ENCODE measurements at regions not wholly inside any gene's neighbourhood (a gene's known extent, or its start where the extent isn't known, plus 50 kb on each side); places are given as distances from the start of the nearest gene placed in this dataset.

DNA sequence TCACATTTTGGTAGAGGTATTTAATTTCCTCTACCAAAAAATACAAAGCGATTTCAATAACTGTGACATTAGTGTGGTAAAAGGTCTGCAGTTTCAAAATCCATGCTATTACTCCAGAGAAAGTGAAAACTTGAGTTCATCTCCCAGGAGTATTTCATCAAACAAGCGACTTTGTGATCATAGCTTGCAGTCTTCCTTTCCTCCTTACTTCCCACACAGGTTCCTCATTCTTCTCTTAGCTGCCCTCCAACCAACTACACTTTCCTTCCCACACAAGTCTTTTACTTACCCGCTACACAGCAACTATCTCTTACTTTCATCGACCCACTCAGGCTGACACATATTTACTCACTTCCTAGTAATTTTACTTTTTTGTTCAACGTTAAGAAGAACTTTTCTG is 413.4 kb upstream of the USP15 start:
- no peak overlapping the region for H3K4ac ChIP-seq (ENCODE audit: low read depth, low read length)
- no peaks in the 10 kb centered on the region for H3K79me1 ChIP-seq (ENCODE audit: low read length)
- no peak overlapping the region for H2BK5ac ChIP-seq (ENCODE audit: low read depth, low read length, poor library complexity)
- H3K4me2 ChIP-seq (ENCODE audit: low read length) = no peak overlapping the region
- no peak overlapping the region for H3K23ac ChIP-seq (ENCODE audit: low read length)
- no peaks in the 10 kb centered on the region for H3K79me2 ChIP-seq (ENCODE audit: control insufficient read depth, insufficient read depth, low read length, poor library complexity)
- no peak overlapping the region for H3K27ac ChIP-seq (ENCODE audit: low read depth, low read length)
- H3K9ac ChIP-seq (ENCODE audit: low read length) = no peak overlapping the region
- H3K27me3 ChIP-seq (ENCODE audit: insufficient read depth, low read length) = no peaks in the 10 kb centered on the region
- WGBS (ENCODE audit: extremely low coverage, insufficient coverage, insufficient read length) = 100% methylated on average over 2 of the region's 5 CpGs
- no peak overlapping the region for H4K91ac ChIP-seq (ENCODE audit: low read depth, low read length)
- H4K12ac ChIP-seq (ENCODE audit: low read depth, low read length) = no peak overlapping the region
- no peak for DNase-seq
- H3K9me3 ChIP-seq (ENCODE audit: insufficient read depth, low read depth, low read length) = no peaks in the 10 kb centered on the region
- H3K4me1 ChIP-seq (ENCODE audit: control insufficient read depth in 1 of 2, insufficient read depth in 2 of 2, low read length in 2 of 2) = no peaks in the 10 kb centered on the region
- no peak overlapping the region for H3K14ac ChIP-seq (ENCODE audit: low read length)
- no peak overlapping the region for H2BK12ac ChIP-seq (ENCODE audit: low read length)
- no peak overlapping the region for H2AFZ ChIP-seq (ENCODE audit: insufficient read depth, low read length, poor library complexity)
- H2BK120ac ChIP-seq (ENCODE audit: insufficient read depth, low read length, poor library complexity) = no peak overlapping the region
- H3K4me3 ChIP-seq (ENCODE audit: low read depth, low read length) = no peak overlapping the region
- H3K36me3 ChIP-seq (ENCODE audit: control insufficient read depth in 1 of 2, insufficient read depth in 2 of 2, low read length in 2 of 2) = no peaks in the 10 kb centered on the region
- H3K18ac ChIP-seq (ENCODE audit: low read length) = no peak overlapping the region
- no peak overlapping the region for H4K8ac ChIP-seq (ENCODE audit: low read depth, low read length)
- no peak overlapping the region for H2AK5ac ChIP-seq (ENCODE audit: low read length)

DNA sequence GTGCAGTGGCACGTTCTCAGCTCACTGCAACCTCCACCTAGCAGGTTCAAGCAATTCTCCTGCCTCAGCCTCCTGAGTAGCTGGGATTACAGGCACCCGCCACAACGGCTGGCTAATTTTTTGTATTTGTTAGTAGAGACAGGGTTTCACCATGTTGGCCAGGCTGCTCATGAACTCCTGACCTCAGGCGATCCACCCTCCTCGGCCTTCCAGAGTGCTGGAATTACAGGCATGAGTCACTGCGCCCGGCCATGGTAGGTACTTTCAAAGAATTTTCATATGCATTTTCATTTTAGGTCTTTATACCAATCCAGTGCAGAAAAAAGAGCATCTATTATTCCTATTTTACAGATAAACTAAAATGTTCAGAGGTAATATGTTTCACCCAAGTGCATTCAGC is 411.3 kb upstream of the USP15 start:
- Histone ChIP-seq H2BK12ac (ENCODE audit: low read length) (no peak overlapping the region), H3K79me2 (ENCODE audit: control insufficient read depth, insufficient read depth, low read length, poor library complexity) (no peaks in the 10 kb centered on the region), H3K9me3 (ENCODE audit: insufficient read depth, low read depth, low read length) (no peaks in the 10 kb centered on the region), H2BK120ac (ENCODE audit: insufficient read depth, low read length, poor library complexity) (no peak overlapping the region), H3K4me2 (ENCODE audit: low read length) (no peak overlapping the region), H3K23ac (ENCODE audit: low read length) (no peak overlapping the region), H2AK5ac (ENCODE audit: low read length) (no peak overlapping the region), H3K27ac (ENCODE audit: low read depth, low read length) (no peak overlapping the region), H3K18ac (ENCODE audit: low read length) (no peak overlapping the region), H3K4me1 (ENCODE audit: control insufficient read depth in 1 of 2, insufficient read depth in 2 of 2, low read length in 2 of 2) (no peaks in the 10 kb centered on the region), H3K27me3 (ENCODE audit: insufficient read depth, low read length) (no peaks in the 10 kb centered on the region), H2AFZ (ENCODE audit: insufficient read depth, low read length, poor library complexity) (no peak overlapping the region), H3K14ac (ENCODE audit: low read length) (no peak overlapping the region), H4K12ac (ENCODE audit: low read depth, low read length) (no peak overlapping the region), H4K91ac (ENCODE audit: low read depth, low read length) (no peak overlapping the region), H3K36me3 (ENCODE audit: control insufficient read depth in 1 of 2, insufficient read depth in 2 of 2, low read length in 2 of 2) (no peaks in the 10 kb centered on the region), H4K8ac (ENCODE audit: low read depth, low read length) (no peak overlapping the region), H3K79me1 (ENCODE audit: low read length) (no peaks in the 10 kb centered on the region), H3K4ac (ENCODE audit: low read depth, low read length) (no peak overlapping the region), H3K4me3 (ENCODE audit: low read depth, low read length) (no peak overlapping the region), H2BK5ac (ENCODE audit: low read depth, low read length, poor library complexity) (no peak overlapping the region), H3K9ac (ENCODE audit: low read length) (no peak overlapping the region)
- no peak for DNase-seq
- WGBS (ENCODE audit: extremely low coverage, insufficient coverage, insufficient read length) = no CpG with 5 or more reads among the region's 7 CpGs

DNA sequence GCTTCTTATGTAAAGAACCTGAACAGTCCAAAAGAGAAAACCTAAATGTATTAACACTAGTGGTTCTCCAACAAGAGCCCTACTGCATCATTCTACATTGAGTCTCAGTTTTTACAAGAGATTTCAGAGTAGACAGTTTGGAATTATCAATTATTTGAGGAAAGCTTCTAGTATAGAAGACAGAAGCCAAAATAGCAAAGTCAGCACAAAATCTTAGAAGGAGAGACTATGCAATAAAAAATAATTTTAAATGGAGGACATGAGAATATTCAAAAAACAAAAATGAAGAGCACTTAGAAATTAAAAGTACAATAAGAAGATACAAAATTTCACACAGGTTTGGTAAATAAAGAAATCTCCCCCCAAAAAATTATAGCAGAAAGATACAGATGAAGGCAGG is 406.3 kb upstream of the USP15 start:
- no peak overlapping the region for H3K14ac ChIP-seq (ENCODE audit: low read length)
- H3K36me3 ChIP-seq (ENCODE audit: control insufficient read depth in 1 of 2, insufficient read depth in 2 of 2, low read length in 2 of 2) = no peaks in the 10 kb centered on the region
- no peak overlapping the region for H3K4ac ChIP-seq (ENCODE audit: low read depth, low read length)
- no peak overlapping the region for H2AK5ac ChIP-seq (ENCODE audit: low read length)
- no peak overlapping the region for H4K12ac ChIP-seq (ENCODE audit: low read depth, low read length)
- no peak overlapping the region for H3K9ac ChIP-seq (ENCODE audit: low read length)
- no peak overlapping the region for H3K27ac ChIP-seq (ENCODE audit: low read depth, low read length)
- no peak overlapping the region for H3K4me3 ChIP-seq (ENCODE audit: low read depth, low read length)
- H3K27me3 ChIP-seq (ENCODE audit: insufficient read depth, low read length) = no peaks in the 10 kb centered on the region
- H3K4me2 ChIP-seq (ENCODE audit: low read length) = no peak overlapping the region
- H3K4me1 ChIP-seq (ENCODE audit: control insufficient read depth in 1 of 2, insufficient read depth in 2 of 2, low read length in 2 of 2) = no peaks in the 10 kb centered on the region
- no peak overlapping the region for H4K91ac ChIP-seq (ENCODE audit: low read depth, low read length)
- H3K23ac ChIP-seq (ENCODE audit: low read length) = no peak overlapping the region
- no peak overlapping the region for H2AFZ ChIP-seq (ENCODE audit: insufficient read depth, low read length, poor library complexity)
- H3K9me3 ChIP-seq (ENCODE audit: insufficient read depth, low read depth, low read length) = no peaks in the 10 kb centered on the region
- H2BK120ac ChIP-seq (ENCODE audit: insufficient read depth, low read length, poor library complexity) = no peak overlapping the region
- no peak for DNase-seq
- no peaks in the 10 kb centered on the region for H3K79me2 ChIP-seq (ENCODE audit: control insufficient read depth, insufficient read depth, low read length, poor library complexity)
- no peak overlapping the region for H3K18ac ChIP-seq (ENCODE audit: low read length)
- H4K8ac ChIP-seq (ENCODE audit: low read depth, low read length) = no peak overlapping the region
- no peak overlapping the region for H2BK5ac ChIP-seq (ENCODE audit: low read depth, low read length, poor library complexity)
- no peak overlapping the region for H2BK12ac ChIP-seq (ENCODE audit: low read length)
- H3K79me1 ChIP-seq (ENCODE audit: low read length) = no peaks in the 10 kb centered on the region

DNA sequence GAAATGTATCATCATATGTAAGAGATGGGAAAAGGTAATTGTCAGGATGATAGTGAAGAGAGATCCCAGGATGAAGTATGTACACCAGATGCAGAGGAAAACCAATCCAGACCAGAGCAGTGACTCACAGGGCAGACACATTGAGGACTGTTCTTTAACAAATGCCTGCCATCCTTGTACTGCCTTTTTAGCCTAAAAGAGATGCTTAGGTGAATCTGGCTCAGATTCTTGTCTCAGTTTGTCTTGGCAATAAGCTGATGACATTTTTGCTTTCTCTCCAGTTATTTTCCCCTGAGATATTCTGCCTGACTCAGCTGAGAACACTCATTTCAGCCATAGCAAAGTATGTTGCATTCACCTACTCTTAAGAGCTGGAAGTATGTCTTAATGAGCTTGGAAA is 405.3 kb upstream of the USP15 start:
- no peak overlapping the region for H4K12ac ChIP-seq (ENCODE audit: low read depth, low read length)
- H3K27ac ChIP-seq (ENCODE audit: low read depth, low read length) = no peak overlapping the region
- H3K9ac ChIP-seq (ENCODE audit: low read length) = no peak overlapping the region
- H3K79me2 ChIP-seq (ENCODE audit: control insufficient read depth, insufficient read depth, low read length, poor library complexity) = no peaks in the 10 kb centered on the region
- H2AFZ ChIP-seq (ENCODE audit: insufficient read depth, low read length, poor library complexity) = no peak overlapping the region
- no peaks in the 10 kb centered on the region for H3K4me1 ChIP-seq (ENCODE audit: control insufficient read depth in 1 of 2, insufficient read depth in 2 of 2, low read length in 2 of 2)
- H3K9me3 ChIP-seq (ENCODE audit: insufficient read depth, low read depth, low read length) = no peaks in the 10 kb centered on the region
- H3K14ac ChIP-seq (ENCODE audit: low read length) = no peak overlapping the region
- no peak overlapping the region for H3K4me3 ChIP-seq (ENCODE audit: low read depth, low read length)
- no peak overlapping the region for H4K91ac ChIP-seq (ENCODE audit: low read depth, low read length)
- no peak overlapping the region for H3K4me2 ChIP-seq (ENCODE audit: low read length)
- H3K79me1 ChIP-seq (ENCODE audit: low read length) = no peaks in the 10 kb centered on the region
- H3K4ac ChIP-seq (ENCODE audit: low read depth, low read length) = no peak overlapping the region
- H3K18ac ChIP-seq (ENCODE audit: low read length) = no peak overlapping the region
- no peak overlapping the region for H2BK5ac ChIP-seq (ENCODE audit: low read depth, low read length, poor library complexity)
- H3K23ac ChIP-seq (ENCODE audit: low read length) = no peak overlapping the region
- H2BK12ac ChIP-seq (ENCODE audit: low read length) = no peak overlapping the region
- H2BK120ac ChIP-seq (ENCODE audit: insufficient read depth, low read length, poor library complexity) = no peak overlapping the region
- no peak overlapping the region for H2AK5ac ChIP-seq (ENCODE audit: low read length)
- no peaks in the 10 kb centered on the region for H3K27me3 ChIP-seq (ENCODE audit: insufficient read depth, low read length)
- H4K8ac ChIP-seq (ENCODE audit: low read depth, low read length) = no peak overlapping the region
- no peak for DNase-seq
- H3K36me3 ChIP-seq (ENCODE audit: control insufficient read depth in 1 of 2, insufficient read depth in 2 of 2, low read length in 2 of 2) = no peaks in the 10 kb centered on the region

DNA sequence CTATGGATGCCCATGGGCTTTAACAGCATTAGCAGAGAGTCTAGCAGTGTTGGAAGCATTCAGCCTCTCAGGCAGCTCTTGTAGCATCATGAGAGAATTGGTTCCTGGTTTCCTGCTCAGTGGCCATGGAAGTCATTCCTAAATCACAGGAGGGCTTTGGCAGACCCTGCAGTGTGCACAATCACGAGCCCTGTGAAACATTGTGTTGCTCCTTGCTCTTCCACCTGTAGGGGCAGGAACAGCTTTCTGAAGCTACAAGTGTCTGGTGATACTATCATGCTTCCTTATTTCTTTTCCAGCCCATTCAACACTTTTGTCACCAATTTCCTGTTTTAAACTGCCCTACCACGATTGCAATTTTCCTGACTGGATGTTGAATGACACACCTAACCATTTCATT is 402.2 kb upstream of the USP15 start:
- H3K36me3 ChIP-seq (ENCODE audit: control insufficient read depth in 1 of 2, insufficient read depth in 2 of 2, low read length in 2 of 2) = no peaks in the 10 kb centered on the region
- H3K9me3 ChIP-seq (ENCODE audit: insufficient read depth, low read depth, low read length) = no peaks in the 10 kb centered on the region
- no peak overlapping the region for H3K9ac ChIP-seq (ENCODE audit: low read length)
- H3K18ac ChIP-seq (ENCODE audit: low read length) = no peak overlapping the region
- H4K91ac ChIP-seq (ENCODE audit: low read depth, low read length) = no peak overlapping the region
- no CpG with 5 or more reads among the region's 2 CpGs for WGBS (ENCODE audit: extremely low coverage, insufficient coverage, insufficient read length)
- no peak overlapping the region for H4K12ac ChIP-seq (ENCODE audit: low read depth, low read length)
- no peak overlapping the region for H2BK5ac ChIP-seq (ENCODE audit: low read depth, low read length, poor library complexity)
- H3K79me1 ChIP-seq (ENCODE audit: low read length) = no peaks in the 10 kb centered on the region
- no peaks in the 10 kb centered on the region for H3K4me1 ChIP-seq (ENCODE audit: control insufficient read depth in 1 of 2, insufficient read depth in 2 of 2, low read length in 2 of 2)
- H3K4ac ChIP-seq (ENCODE audit: low read depth, low read length) = no peak overlapping the region
- H3K4me2 ChIP-seq (ENCODE audit: low read length) = no peak overlapping the region
- H2AFZ ChIP-seq (ENCODE audit: insufficient read depth, low read length, poor library complexity) = no peak overlapping the region
- no peak overlapping the region for H2BK12ac ChIP-seq (ENCODE audit: low read length)
- H3K4me3 ChIP-seq (ENCODE audit: low read depth, low read length) = no peak overlapping the region
- no peak overlapping the region for H3K23ac ChIP-seq (ENCODE audit: low read length)
- no peak overlapping the region for H3K27ac ChIP-seq (ENCODE audit: low read depth, low read length)
- no peak for DNase-seq
- no peak overlapping the region for H4K8ac ChIP-seq (ENCODE audit: low read depth, low read length)
- no peak overlapping the region for H2AK5ac ChIP-seq (ENCODE audit: low read length)
- no peak overlapping the region for H3K14ac ChIP-seq (ENCODE audit: low read length)
- no peaks in the 10 kb centered on the region for H3K27me3 ChIP-seq (ENCODE audit: insufficient read depth, low read length)
- H3K79me2 ChIP-seq (ENCODE audit: control insufficient read depth, insufficient read depth, low read length, poor library complexity) = no peaks in the 10 kb centered on the region
- no peak overlapping the region for H2BK120ac ChIP-seq (ENCODE audit: insufficient read depth, low read length, poor library complexity)

Measured in trophoblast cell (in vitro differentiated cells and primary cell).